Fibroblast of mammary gland (primary cell): ENCODE measurements at regions not wholly inside any gene's neighbourhood (a gene's known extent, or its start where the extent isn't known, plus 50 kb on each side); places are given as distances from the start of the nearest gene placed in this dataset.

Experiments
- DNase-seq: peaks from one replicate; pipeline ENCODE4 v3.0.0-alpha.2; 2010; ENCODE audit warnings: low read depth
- H3K4me3 ChIP-seq: 2 replicates; pipeline ENCODE4 v1.5.1; 2011; ENCODE audit warnings: low read depth, mild to moderate bottlenecking, low read length, moderate library complexity; ENCODE audit not compliant: control insufficient read depth
- CTCF ChIP-seq: conservative IDR thresholded peaks from 2 replicates; pipeline ENCODE4 v1.5.1; 2011; ENCODE audit warnings: low read depth, low read length, inconsistent platforms; ENCODE audit not compliant: control insufficient read depth, insufficient read depth

- DNase-seq = no peak
- TF ChIP-seq CTCF = no peak
- H3K4me3 ChIP-seq = no peak overlapping the region
These were observed 99.2 kb downstream of the ARF6 start for GRCh38 chr14:49992036-49992435.

GRCh38 chr14:49992448-49992847 lies 99.6 kb downstream of the ARF6 start:
- no peak for DNase-seq
- no peak overlapping the region for H3K4me3 ChIP-seq
- no peak for TF ChIP-seq CTCF

GRCh38 chr14:49992901-49993339 lies 100.0 kb downstream of the ARF6 start:
- TF ChIP-seq CTCF = no peak
- no peak overlapping the region for H3K4me3 ChIP-seq
- DNase-seq = peak; percentile 90

GRCh38 chr14:49993565-49993964 lies 100.7 kb downstream of the ARF6 start:
- no peak for DNase-seq
- TF ChIP-seq CTCF = no peak
- H3K4me3 ChIP-seq = no peak overlapping the region

GRCh38 chr14:49994951-49995561 lies 102.2 kb downstream of the ARF6 start:
- DNase-seq = no peak
- TF ChIP-seq CTCF = no peak
- no peak overlapping the region for H3K4me3 ChIP-seq

GRCh38 chr14:49997991-49998390 lies 105.1 kb downstream of the ARF6 start:
- no peak for TF ChIP-seq CTCF
- no peak for DNase-seq

More at GRCh38 chr14:49997991-49998390, 105.1 kb downstream of the ARF6 start:
- H3K4me3 ChIP-seq = no peak overlapping the region
